ENCODE measurements at regions not wholly inside any gene's neighbourhood (a gene's known extent, or its start where the extent isn't known, plus 50 kb on each side); places are given as distances from the start of the nearest gene placed in this dataset.

GRCh38 chr3:124439603-124440002 is 290.6 kb upstream of the UMPS start:
- DNase-seq (ENCODE audit: low read depth, low spot score), result peak; percentile 32

- DNase-seq (ENCODE audit: low read depth, low spot score), result no peak
Measured at GRCh38 chr3:124441766-124442165, 288.5 kb upstream of the UMPS start.

- DNase-seq (ENCODE audit: low read depth, low spot score), result no peak
Measured at GRCh38 chr3:124442463-124442862, 287.8 kb upstream of the UMPS start.

- no peak for DNase-seq (ENCODE audit: low read depth, low spot score)
Measured at GRCh38 chr3:124443446-124443845, 286.8 kb upstream of the UMPS start.

GRCh38 chr3:124444075-124444474 is 286.2 kb upstream of the UMPS start:
- DNase-seq (ENCODE audit: low read depth, low spot score), result no peak

GRCh38 chr3:124444896-124445295 is 285.4 kb upstream of the UMPS start:
- no peak for DNase-seq (ENCODE audit: low read depth, low spot score)

GRCh38 chr3:124447845-124448244 is 282.4 kb upstream of the UMPS start:
- no peak for DNase-seq (ENCODE audit: low read depth, low spot score)

- DNase-seq (ENCODE audit: low read depth, low spot score), result no peak
Measured at GRCh38 chr3:124448954-124449353, 281.3 kb upstream of the UMPS start.

GRCh38 chr3:124450366-124450765 is 279.9 kb upstream of the UMPS start:
- DNase-seq (ENCODE audit: low read depth, low spot score), result no peak

- no peak for DNase-seq (ENCODE audit: low read depth, low spot score)
Measured at GRCh38 chr3:124451630-124452317, 278.5 kb upstream of the UMPS start.

GRCh38 chr3:124453189-124453588 is 277.1 kb upstream of the UMPS start:
- DNase-seq (ENCODE audit: low read depth, low spot score), result no peak

- no peak for DNase-seq (ENCODE audit: low read depth, low spot score)
Measured at GRCh38 chr3:124455891-124456290, 274.4 kb upstream of the UMPS start.

GRCh38 chr3:124456506-124456905 is 273.7 kb upstream of the UMPS start:
- DNase-seq (ENCODE audit: low read depth, low spot score), result no peak

GRCh38 chr3:124459678-124460077 is 270.6 kb upstream of the UMPS start:
- no peak for DNase-seq (ENCODE audit: low read depth, low spot score)

- no peak for DNase-seq (ENCODE audit: low read depth, low spot score)
Measured at GRCh38 chr3:124461126-124461525, 269.1 kb upstream of the UMPS start.

GRCh38 chr3:124461838-124462632 is 268.2 kb upstream of the UMPS start:
- DNase-seq (ENCODE audit: low read depth, low spot score), result no peak

- DNase-seq (ENCODE audit: low read depth, low spot score), result no peak
Measured at GRCh38 chr3:124463234-124463633, 267.0 kb upstream of the UMPS start.

GRCh38 chr3:124467980-124468902 is 262.0 kb upstream of the UMPS start:
- peak; percentile 88 for DNase-seq (ENCODE audit: low read depth, low spot score)

- no peak for DNase-seq (ENCODE audit: low read depth, low spot score)
Measured at GRCh38 chr3:124469555-124469954, 260.7 kb upstream of the UMPS start.

- DNase-seq (ENCODE audit: low read depth, low spot score), result no peak
Measured at GRCh38 chr3:124478830-124479229, 251.4 kb upstream of the UMPS start.

GRCh38 chr3:124483915-124484470 is 246.3 kb upstream of the UMPS start:
- DNase-seq (ENCODE audit: low read depth, low spot score), result no peak

- DNase-seq (ENCODE audit: low read depth, low spot score), result no peak
Measured at GRCh38 chr3:124486324-124486723, 243.9 kb upstream of the UMPS start.

Data from ELF-1 (cell line).